HG03064 (cell line): ENCODE measurements at regions not wholly inside any gene's neighbourhood (a gene's known extent, or its start where the extent isn't known, plus 50 kb on each side); places are given as distances from the start of the nearest gene placed in this dataset.

Source experiments
- ATAC-seq: cut with Tn5 transposase; IDR thresholded peaks from one replicate; pipeline ENCODE4 v1.9.1; 2021; ENCODE audit warnings: low read depth; ENCODE audit not compliant: unreplicated experiment

- ATAC-seq = no peak
These were observed 335.8 kb downstream of the EPHA7 start for GRCh38 chr6:93083337-93084230.

DNA sequence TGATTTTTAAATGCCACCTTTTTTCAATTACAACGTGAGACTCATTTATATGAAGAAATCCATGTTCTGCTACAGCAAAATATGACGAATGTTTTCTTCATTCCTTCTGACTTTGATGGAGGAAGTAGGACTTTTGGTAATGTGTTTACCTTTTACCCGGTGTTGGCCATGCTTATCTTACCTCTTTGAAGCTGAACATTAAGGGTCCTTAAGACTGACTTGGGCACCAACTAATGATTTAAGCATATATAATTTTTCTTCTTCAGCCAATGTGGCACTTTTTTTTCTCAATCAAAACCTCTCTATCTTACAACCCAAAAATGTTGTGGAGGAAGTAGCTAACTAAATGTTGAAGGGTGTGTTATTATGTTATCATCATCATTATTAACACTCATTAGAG, 337.5 kb downstream of the EPHA7 start:
- no peak for ATAC-seq

DNA sequence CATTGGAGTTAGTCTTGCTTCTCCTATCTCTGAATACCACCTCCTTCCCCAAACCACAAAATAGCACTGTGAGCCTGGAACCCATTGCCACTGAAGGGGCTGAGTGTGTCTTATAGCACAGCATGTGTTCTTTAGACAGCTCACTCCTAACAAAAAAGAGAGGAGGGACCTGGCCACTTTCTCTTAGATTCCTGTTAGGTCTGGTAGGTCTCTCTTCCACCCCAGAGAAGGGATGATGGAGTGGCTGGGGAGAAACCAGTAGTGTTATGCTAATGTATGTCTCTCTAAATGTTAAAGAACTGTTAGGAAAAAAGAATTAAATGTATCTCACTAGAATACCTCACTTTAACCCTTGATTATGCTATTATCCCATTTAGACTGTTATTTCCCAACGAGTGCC, 340.3 kb downstream of the EPHA7 start:
- no peak for ATAC-seq

DNA sequence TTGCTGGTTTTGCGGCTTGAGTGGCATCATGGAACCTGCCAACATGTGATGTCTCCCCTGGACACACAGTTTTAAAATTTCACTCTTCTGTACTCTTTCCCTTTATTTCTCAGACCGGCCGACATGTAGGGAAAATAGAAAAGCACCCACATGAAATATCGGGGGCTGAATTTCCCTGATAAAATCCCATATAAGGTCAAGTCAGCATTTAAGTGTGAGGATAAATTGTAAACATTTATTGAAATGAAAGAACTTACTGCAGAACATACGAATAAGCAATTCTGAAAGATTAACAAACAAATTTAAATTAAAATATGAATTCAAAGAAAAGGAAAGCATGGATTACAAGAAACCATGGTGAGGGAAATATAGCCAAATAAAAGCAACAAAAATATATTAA, 345.5 kb downstream of the EPHA7 start:
- ATAC-seq = no peak

DNA sequence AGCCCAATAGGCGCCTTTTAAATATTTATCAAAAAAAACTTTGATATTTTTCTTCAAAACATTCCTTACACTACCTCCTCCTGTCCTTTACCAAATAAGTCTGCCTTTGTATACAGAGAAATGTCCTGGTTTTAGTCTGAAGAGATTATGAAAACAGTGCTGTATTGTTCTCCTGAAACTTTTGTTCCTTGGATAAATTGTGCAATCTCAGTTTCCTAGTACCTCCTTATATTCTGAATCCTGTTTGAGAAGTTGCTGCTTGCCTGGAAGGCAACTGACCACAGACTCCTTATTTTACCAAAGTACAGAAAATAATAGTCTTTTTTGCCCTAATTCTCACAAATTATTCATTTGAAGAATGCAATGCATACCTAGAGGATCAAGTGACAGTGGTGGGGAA, 349.5 kb downstream of the EPHA7 start:
- no peak for ATAC-seq

DNA sequence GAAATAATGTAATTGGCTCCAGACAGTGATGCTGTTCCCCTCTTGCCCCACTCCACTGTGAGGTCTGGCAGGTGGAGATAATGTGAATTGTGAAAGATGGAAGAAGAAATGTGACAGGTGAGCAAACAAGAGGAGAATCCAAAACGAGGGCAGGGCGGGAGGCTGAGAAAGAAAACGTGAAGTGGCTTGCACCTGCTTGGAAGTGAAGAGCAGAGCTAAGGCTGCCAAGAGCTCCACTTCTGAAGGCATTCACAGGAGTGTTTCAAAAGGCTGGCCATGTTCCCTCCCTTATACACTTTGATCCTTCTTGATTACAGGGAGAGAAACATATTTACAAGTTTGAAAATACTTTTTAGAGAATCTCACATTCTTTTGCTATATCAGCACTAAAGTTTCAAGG, 359.4 kb downstream of the EPHA7 start:
- ATAC-seq = no peak

DNA sequence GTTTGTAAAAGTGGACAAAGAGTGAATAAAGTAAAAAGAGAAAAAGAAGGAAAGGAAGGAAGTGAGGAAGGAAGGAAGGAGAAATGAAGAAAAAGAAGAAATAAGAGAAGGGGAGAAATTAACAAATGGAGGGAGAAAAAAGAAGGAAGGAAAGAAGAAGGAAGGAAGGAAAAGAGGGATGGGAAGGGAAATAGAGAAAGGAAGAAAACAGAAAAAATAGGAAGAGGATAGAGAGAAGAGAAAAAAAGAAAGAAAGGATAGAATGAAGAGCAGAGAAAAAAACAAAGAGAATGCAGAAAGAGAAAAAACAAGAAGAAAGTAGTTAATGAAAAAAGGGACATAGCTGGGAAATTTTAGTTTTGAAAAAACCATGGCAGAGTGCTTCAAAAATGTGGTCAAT, 361.8 kb downstream of the EPHA7 start:
- ATAC-seq = no peak

GRCh38 chr6:93048381-93048780, 371.0 kb downstream of the EPHA7 start:
- ATAC-seq = no peak

DNA sequence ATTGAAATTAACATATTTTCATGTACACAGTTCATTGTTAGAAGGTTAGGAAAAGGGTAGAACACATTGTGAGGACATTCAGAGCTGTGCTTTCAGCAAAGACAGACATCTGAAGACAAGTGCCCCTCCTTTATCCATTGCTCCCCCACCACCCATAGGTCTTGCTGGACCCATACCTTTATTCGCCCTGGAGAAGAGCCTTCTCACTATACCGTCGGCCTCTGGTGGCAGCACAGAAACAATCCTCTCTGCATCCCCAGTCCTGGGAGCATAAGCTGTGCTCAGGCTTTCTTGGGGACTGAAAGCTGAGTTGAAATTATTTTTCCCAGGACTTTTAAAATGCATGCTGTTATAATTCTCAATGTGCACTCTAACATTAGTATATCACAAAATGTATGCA, 372.3 kb downstream of the EPHA7 start:
- no peak for ATAC-seq

DNA sequence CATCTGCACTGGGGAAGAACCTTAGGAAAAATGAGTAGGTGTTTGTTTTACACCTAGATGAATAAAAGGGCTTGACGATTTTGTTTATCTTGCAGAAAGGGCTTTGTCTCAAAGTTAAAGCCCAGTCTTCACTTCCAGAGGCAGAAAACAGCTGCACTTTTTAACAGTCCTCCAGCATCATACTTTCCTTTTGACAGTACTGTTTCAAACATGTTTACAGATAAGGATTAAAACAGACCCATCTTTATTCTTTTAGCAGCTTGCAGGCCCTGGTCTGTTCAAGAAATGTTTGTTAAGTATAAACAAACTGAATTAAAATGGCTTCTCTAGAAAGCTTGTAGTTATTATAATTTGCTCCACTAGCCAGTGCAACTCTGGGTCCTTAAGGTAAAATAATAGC, 374.2 kb downstream of the EPHA7 start:
- no peak for ATAC-seq

DNA sequence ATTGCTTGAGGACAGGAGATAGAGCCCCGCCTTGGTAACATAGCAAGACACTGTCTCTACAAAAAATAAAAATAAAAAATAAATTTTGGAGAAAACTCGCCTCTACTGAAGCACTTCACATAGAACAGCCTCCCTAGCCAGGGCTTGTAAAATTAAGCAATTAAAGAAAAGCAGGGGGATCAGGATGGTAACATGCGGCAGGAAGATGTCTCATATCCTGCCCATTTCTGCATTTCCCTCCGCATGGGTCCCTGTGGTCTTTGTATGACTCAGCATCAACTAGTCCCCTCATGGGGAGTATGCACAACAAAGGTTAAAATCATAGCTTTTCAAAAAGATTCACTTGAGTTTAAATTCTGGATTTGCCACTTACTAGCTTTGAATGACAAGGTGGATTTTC, 379.0 kb downstream of the EPHA7 start:
- ATAC-seq = no peak

DNA sequence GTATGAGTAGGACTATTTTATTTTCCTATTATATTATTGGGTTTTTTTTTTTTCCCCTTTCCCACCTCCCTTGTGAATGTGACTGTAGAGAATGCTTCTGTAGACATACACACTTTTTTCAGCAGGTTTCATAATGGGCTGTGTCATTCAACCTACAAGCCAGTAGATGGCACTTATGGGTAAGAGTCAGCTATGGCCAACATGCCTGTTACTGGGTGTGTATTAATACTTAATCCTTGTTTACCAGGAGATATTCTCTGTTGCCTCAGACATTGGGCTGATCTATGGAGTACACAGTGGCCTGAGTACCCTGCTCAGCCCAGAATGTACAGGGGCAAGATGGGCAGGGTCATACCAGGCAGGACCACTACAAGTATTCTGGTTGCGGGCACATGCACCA, 382.5 kb downstream of the EPHA7 start:
- no peak for ATAC-seq

DNA sequence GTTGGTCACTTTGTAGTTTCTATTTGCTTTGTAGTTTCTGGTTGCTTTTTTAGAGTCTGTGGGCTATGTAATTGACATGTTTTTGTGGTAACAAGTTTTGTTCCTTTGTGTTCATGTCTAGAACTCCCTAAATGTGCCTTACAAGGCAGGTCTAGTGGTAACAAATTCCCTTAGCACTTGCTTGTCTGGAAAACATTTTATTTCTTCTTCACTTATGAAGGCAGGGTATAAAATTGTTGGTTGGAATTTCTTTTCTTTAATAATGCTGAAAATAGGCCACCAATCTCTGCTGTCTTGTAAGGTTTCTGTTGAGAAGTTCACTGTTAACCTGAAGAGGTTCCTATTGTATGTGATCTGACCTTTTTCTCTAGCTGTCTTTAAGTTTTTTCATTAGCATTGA, 383.6 kb downstream of the EPHA7 start:
- no peak for ATAC-seq

GRCh38 chr6:93021235-93021915, 398.0 kb downstream of the EPHA7 start:
- ATAC-seq = no peak

DNA sequence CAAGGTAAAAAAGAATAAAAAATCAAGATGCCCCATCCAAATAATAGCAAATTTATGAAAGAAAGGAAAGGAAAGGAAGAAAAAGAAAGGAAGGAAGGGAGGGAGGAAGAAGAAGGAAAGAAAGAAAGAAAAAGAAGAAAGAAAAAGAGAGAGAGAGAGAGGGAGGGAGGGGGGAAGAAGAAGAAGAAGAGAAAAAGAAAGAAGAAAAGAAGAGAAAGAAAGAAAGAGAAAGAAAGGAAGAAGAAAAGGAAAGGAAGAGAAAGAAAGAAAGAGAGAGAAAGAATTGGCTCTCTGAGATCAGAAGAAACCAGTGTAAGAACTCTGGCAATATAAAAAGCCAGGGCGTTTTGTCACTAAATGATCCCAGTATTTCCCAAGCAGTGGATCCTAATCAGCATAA, 401.7 kb downstream of the EPHA7 start:
- ATAC-seq = no peak

- no peak for ATAC-seq
These were observed 402.1 kb downstream of the EPHA7 start for GRCh38 chr6:93017213-93017612.

GRCh38 chr6:93013054-93013453, 406.3 kb downstream of the EPHA7 start:
- ATAC-seq = no peak

GRCh38 chr6:93008375-93008774, 411.0 kb downstream of the EPHA7 start:
- ATAC-seq = no peak

- ATAC-seq = no peak
These were observed 429.7 kb downstream of the EPHA7 start for GRCh38 chr6:92989656-92990055.

GRCh38 chr6:92979281-92979680, 440.1 kb downstream of the EPHA7 start:
- no peak for ATAC-seq

DNA sequence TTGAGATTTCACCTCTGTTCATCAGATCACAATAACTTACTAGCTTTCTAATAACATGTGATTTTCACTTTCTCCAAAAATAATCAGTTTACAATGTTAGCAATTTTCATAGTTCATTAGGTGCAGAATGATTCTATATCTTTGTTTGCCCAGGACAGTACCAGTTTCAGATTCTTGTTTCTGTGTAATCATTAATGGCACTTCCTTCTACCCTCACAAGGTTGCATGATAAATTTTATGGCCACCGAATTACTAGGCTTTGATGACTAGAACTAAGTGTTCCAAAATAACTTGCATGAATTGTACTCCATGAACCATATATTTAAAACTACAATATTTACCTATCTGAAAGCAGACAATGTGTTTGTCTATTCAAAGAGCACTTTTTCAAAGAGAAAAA, 442.3 kb downstream of the EPHA7 start:
- no peak for ATAC-seq

GRCh38 chr6:92967362-92967761, 452.0 kb downstream of the EPHA7 start:
- ATAC-seq = no peak
